ENCODE measurements at regions not wholly inside any gene's neighbourhood (a gene's known extent, or its start where the extent isn't known, plus 50 kb on each side); places are given as distances from the start of the nearest gene placed in this dataset.

DNA sequence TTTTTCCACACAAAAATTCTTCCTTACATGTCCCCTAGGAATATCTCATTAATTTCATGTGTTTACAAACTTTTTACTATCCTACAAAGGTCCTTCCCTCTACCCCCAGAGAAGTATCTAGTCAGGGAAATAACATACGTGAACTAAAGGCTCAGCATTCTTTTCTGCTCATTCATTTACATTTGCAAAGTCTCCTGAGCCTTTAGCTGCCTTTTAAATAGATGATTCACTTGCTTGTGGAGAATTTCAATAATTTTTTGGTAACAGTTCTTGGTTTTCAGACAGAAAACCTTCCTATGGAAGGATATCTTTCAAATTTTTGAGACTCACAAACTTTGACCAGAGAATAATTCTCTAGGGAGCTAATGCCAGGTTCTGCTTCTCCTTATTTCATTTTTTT is 81.5 kb upstream of the RMDN2 start:
- no peak for DNase-seq

GRCh38 chr2:37846207-37846606 is 78.9 kb upstream of the RMDN2 start:
- DNase-seq = no peak

- no peak for DNase-seq
These were observed 77.3 kb upstream of the RMDN2 start for GRCh38 chr2:37847792-37848191.

- no peak for DNase-seq
These were observed 76.6 kb upstream of the RMDN2 start for GRCh38 chr2:37848451-37848850.

DNA sequence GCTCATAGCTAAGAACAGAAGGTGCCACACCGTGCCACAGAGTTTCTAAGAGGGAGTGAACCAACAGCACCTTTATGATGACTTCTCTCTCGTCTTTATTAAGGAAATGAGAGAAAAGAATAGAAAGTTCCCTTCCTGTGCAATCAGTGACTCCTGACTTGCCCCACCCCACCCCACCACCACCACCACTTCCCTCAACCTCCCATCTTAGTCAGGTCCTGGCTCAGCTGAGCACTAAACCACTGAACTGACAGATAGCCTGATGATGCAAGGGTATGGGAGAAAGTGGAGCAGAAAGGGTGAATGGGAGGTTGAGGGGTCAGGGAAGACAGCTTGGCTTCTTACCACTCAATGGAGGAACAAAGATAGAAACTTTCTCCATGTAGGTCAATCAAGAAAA is 75.2 kb upstream of the RMDN2 start:
- DNase-seq = peak; percentile 46

DNA sequence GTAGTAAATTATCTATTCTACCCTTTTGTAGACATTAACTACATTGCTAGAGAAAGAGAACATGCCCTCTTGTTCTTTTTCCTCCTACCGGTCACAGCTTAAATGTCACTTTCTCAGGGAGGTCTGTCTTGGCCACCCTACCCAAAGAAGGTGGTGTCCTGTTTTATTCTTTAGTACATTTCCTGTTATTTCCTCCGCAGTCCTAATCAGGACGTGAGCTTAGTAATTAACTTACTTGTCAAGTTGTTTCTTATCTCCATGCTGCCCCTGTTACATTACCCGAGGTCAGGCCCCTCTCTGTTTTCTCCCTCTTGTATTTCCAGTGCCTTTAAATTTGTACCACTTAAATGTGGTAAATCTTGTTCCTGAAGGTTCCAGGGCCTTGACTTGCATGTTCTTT is 73.7 kb upstream of the RMDN2 start:
- no peak for DNase-seq

DNA sequence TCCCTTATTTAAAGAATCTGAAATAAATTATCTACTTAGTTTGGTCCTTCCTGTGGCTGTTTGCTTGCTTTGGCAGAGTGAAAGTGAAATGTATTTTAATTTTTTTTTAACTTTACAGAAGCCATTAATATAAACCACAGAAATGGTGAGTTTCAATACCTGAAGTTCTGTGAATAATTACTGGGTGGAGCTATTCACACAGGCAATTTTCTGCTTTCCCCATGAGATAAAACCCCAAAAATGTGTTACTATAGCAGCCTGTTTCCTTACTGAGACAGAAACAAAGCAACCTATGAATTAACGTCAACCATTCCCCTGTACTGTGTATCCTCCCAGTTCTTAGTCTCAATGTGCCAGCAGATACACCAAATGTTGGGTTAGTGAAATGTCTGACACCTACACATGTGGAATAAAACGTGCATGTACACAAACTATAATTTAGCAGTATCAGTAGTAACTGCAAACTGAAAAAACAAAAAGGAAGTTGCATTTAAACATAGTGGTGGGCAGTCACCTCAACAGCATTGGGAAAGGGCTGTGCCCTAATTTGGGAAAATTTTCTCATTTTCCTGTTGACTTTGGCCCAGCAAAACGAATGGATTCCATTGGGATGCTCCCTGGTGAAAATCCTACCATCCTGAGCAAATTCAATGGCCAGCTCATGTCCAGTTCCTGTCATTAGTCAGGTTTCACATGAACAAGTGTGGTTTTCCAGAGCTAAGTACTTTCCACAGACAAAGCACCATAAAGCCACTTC is 73.1 kb upstream of the RMDN2 start:
- DNase-seq = no peak

DNA sequence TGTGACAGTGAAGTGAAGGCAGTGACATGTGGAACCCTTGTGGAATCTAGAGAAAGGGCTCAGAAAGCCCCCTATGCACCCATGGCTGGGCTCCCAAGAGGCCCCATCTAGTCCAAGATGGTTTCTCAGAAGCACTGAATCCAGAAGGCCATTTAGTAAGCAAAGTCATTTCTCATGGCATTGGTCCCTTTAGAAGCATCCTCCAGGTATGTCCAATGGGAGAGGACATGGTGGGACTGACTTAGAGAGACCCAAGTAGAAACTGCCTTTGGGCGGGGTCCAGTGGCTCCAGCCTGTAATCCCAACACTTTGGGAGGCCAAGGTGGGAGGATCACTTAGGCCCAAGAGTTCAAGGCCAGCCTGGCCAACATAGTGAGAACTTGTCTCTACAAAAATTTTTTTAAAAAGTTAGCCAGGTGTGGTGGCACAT is 72.5 kb upstream of the RMDN2 start:
- no peak for DNase-seq

GRCh38 chr2:37854676-37855282 is 70.3 kb upstream of the RMDN2 start:
- no peak for DNase-seq

GRCh38 chr2:37855283-37856041 is 69.6 kb upstream of the RMDN2 start:
- DNase-seq = peak; percentile 76

DNA sequence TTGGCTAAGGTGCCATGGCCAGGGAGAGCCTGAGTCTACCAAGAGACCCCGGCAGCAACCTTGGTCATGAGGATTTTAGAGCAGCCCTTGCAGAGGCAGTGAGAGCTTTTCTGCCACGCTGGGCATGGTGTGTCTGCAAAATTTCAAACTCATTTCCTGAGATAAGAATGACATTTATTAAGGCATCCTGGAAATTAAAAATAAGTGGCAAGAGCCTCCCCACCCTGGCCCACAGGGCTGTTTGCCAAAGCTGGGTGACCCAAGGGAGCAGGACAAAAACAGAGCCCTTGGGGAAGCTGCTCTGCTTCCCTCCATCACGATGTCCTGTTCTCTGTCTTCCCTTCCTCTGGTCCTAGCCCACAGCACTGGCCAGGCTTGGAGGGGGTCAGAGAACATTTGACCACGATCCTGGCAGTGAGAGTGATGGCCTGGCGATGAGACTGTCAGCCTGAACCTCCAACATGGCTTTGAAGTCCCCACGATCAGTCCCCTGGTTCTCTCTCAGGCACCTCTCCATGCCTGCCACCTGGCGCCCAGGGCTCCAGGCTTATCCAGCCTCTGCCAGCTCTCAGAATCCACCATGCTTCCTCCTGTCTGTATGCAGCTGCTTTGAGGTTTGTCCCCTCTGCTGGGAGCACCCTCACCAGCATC is 68.9 kb upstream of the RMDN2 start:
- DNase-seq = no peak

- no peak for DNase-seq
These were observed 67.3 kb upstream of the RMDN2 start for GRCh38 chr2:37857575-37858399.

DNA sequence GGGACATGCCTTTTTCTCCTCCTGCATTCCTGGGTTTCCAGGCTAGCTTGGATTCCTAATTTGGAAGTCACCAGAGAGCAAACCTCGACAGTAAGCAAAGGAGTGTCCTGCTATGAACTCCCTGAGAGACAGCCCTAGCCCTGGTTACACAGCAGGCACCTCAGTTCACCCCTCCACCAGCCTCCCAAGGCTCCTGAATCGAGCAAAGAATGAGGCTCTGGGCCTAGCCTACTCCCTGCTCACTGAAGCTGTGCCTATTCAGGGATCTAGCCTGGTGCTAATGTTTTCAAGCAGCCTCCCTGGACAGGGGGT is 66.7 kb upstream of the RMDN2 start:
- DNase-seq = no peak

GRCh38 chr2:37858725-37859267 is 66.3 kb upstream of the RMDN2 start:
- no peak for DNase-seq

- no peak for DNase-seq
These were observed 62.5 kb upstream of the RMDN2 start for GRCh38 chr2:37862620-37863019.

- no peak for DNase-seq
These were observed 60.9 kb upstream of the RMDN2 start for GRCh38 chr2:37864217-37864616.

- no peak for DNase-seq
These were observed 59.4 kb upstream of the RMDN2 start for GRCh38 chr2:37865640-37866039.

GRCh38 chr2:37866171-37866934 is 58.7 kb upstream of the RMDN2 start:
- no peak for DNase-seq

GRCh38 chr2:37867166-37867565 is 57.9 kb upstream of the RMDN2 start:
- DNase-seq = no peak

GRCh38 chr2:37868866-37869265 is 56.2 kb upstream of the RMDN2 start:
- peak; percentile 21 for DNase-seq

GRCh38 chr2:37869304-37869703 is 55.8 kb upstream of the RMDN2 start:
- no peak for DNase-seq

- DNase-seq = no peak
These were observed 55.3 kb upstream of the RMDN2 start for GRCh38 chr2:37869771-37870170.
